WI38 (cell line): ENCODE measurements at regions not wholly inside any gene's neighbourhood (a gene's known extent, or its start where the extent isn't known, plus 50 kb on each side); places are given as distances from the start of the nearest gene placed in this dataset.

Experiments used
- H3K4me3 ChIP-seq: 2 replicates; pipeline ENCODE4 v1.5.1; 2011; ENCODE audit warnings: low read depth, mild to moderate bottlenecking, control low read depth, low read length
- CTCF ChIP-seq: IDR thresholded peaks from 2 replicates; pipeline ENCODE4 v1.5.1; 2012; ENCODE audit warnings: low read depth, mild to moderate bottlenecking, control low read depth, low read length

- no peak for TF ChIP-seq CTCF
- H3K4me3 ChIP-seq, result no peak overlapping the region
These were observed 60.7 kb upstream of the BDKRB2 start for GRCh38 chr14:96143906-96144305.

DNA sequence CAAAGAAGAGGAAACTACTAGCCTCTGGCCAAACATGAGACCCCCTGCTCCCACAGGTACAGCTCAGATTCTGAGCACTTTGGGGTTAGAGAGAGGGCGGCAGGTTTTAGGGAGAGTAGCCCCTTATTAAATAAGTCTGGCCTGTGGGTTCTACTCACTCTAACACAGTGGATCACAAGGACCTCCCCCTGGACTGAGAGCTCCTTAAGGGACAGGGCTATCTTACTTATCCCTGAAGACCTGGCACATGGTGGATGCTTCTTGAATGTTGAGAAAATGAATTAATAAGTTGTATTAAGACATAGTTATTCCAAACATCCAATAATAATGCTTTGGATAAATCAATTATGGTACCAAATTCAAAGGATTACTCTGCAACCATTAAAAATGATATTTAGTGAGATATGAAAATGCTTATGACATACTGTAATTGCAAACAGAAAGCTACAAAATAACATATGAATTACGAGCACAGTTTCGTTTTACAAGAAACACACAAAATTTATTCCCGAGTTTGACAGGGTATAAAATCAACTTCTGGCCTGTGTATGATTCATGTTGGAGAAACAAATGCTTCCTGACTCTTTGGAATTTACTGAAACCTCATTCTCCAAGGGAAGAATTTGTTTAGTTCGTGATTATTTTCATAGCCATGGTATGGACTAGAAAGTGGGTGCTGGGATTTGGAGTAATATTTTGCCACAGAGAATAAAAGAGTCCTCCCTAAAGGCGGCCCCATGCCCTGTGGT is 59.3 kb upstream of the BDKRB2 start:
- H3K4me3 ChIP-seq, result peak overlapping the region; percentile 4; the same call in 1 of the 2 replicates

DNA sequence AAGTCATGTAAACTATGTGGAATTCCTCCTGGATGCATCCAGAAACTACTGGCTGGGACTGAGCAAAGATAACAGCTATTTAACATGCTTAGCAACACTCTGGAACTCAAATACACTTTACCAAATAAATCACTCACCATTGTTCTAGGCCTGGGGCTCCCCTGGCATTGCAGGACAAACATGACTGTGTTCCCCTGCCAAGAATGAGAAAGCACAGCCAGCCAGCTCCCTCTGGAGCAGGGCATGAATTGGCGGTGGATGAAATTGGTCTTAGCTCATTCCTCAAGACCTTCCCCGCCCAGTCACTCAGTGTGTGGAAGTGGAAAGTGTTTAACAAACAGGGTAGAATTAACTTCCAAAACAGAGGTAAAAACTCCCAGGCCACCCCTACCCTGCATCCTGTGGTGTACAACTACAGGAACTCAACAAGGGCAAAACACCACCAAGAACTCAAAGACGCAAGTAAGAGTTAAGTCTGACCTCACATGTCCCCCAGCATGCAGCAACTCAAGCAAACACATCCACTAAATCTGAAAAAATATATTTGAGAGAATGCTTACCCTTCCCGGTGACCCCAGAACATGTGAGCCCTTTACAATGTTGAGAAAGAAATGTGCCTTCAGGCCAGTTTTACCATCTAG is 58.4 kb upstream of the BDKRB2 start:
- no peak overlapping the region for H3K4me3 ChIP-seq
- TF ChIP-seq CTCF, result no peak

More for the DNA sequence above, 59.3 kb upstream of the BDKRB2 start:
- TF ChIP-seq CTCF, result no peak

DNA sequence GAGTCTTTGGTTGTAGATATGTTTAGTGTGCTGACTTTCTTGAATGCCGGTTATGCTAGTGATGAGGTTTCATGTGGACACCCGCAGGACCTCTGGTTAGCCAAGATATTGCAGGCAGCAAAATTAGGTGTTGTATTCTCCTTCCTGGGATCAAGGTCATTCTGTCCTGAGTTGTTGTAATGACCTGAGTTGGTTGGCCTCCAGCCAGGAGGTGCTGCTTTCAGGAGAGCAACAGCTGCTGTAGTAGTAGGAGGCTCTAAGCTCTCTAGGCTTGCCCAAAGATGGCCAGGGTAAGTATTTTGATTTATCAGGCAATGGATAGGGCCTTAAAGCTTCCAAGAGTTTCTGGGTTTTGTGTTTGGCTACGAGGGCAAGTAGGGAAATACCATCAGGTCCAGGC is 56.0 kb upstream of the BDKRB2 start:
- no peak overlapping the region for H3K4me3 ChIP-seq
- no peak for TF ChIP-seq CTCF

DNA sequence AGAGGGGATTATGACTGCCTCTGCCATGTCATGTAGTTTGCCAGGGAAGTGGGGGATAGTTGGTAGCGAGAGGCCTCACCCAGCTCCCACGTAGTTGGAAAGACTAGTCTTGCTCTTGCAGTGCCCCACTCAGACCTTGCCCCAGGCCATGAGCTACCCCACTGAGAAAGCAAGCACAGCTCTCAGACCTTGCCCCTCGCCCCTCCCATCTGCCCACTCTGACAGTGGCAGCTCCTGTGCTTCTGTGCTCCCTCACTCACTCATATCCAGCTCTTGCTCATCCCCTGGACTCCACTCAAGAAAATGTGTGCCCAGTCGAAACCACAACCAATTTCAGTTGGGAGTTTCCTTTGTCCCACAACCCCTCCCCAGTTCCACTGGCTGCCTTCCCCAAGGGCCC is 55.5 kb upstream of the BDKRB2 start:
- no peak overlapping the region for H3K4me3 ChIP-seq
- TF ChIP-seq CTCF, result no peak

GRCh38 chr14:96150214-96150613 is 54.4 kb upstream of the BDKRB2 start:
- TF ChIP-seq CTCF, result no peak
- H3K4me3 ChIP-seq, result no peak overlapping the region

DNA sequence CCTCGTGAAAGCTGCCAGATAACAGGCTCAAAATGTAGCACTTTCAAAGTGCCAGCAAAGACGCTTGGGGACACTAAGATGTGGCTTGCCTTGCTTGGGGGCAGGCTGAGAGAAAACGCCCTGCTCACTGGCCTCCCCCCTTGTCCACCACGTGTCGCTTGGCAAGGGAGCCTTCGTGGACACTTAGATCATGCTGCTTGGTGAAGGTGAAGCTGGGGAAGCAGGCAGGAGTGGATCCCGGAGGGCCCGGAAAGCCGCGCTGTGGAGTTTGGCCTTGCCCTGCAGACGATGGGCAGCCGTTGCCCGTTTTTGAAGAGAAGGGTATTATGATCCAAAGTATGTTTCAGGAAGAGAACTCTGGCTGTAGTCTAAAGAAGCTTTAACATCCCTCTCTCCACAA is 53.4 kb upstream of the BDKRB2 start:
- H3K4me3 ChIP-seq, result no peak overlapping the region
- no peak for TF ChIP-seq CTCF
